ENCODE measurements at regions not wholly inside any gene's neighbourhood (a gene's known extent, or its start where the extent isn't known, plus 50 kb on each side); places are given as distances from the start of the nearest gene placed in this dataset.

DNA sequence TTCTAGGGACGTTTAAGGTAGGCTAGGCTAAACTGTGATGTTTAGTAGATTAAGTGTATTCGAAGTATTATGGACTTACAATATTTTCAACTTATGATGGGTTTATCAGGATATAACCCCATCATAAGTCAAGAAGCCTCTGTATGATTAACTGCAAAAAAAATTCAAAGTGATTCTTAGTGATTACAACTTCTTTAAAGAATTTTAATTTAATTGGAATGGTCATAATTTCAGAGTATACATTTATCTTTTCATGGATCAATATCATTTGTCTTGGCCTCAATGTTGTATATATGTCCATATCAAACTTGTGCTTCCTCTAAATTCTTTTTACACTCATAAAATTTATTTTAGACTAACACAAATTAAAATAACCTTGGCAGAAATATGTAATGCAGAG, 183.3 kb upstream of the LRP1B start:
- Histone ChIP-seq H3K9me3 (no peaks in the 10 kb centered on the region), H3K4me1 (no peaks in the 10 kb centered on the region), H3K36me3 (no peaks in the 10 kb centered on the region), H3K27me3 (no peaks in the 10 kb centered on the region), H3K4me3 (no peak overlapping the region), H3K27ac (no peak overlapping the region)
- TF ChIP-seq, protein P1, sequence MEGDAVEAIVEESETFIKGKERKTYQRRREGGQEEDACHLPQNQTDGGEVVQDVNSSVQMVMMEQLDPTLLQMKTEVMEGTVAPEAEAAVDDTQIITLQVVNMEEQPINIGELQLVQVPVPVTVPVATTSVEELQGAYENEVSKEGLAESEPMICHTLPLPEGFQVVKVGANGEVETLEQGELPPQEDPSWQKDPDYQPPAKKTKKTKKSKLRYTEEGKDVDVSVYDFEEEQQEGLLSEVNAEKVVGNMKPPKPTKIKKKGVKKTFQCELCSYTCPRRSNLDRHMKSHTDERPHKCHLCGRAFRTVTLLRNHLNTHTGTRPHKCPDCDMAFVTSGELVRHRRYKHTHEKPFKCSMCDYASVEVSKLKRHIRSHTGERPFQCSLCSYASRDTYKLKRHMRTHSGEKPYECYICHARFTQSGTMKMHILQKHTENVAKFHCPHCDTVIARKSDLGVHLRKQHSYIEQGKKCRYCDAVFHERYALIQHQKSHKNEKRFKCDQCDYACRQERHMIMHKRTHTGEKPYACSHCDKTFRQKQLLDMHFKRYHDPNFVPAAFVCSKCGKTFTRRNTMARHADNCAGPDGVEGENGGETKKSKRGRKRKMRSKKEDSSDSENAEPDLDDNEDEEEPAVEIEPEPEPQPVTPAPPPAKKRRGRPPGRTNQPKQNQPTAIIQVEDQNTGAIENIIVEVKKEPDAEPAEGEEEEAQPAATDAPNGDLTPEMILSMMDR (IDR thresholded peaks at IDR 0.05 in 4 of 5, conservative IDR thresholded peaks at IDR 0.05 in 1 of 5) = no peak
- TF ChIP-seq POLR2A (IDR thresholded peaks at IDR 0.05) = no peak
- DNase-seq = no peak
- in situ Hi-C loops (cut with MboI; ENCODE audit: low sequenced_read_pairs in 4 of 4) (no loop called here), intact Hi-C loops (cut with DNase I; ENCODE audit: low total_unique reads) (no loop called here)
- no peak for ATAC-seq

DNA sequence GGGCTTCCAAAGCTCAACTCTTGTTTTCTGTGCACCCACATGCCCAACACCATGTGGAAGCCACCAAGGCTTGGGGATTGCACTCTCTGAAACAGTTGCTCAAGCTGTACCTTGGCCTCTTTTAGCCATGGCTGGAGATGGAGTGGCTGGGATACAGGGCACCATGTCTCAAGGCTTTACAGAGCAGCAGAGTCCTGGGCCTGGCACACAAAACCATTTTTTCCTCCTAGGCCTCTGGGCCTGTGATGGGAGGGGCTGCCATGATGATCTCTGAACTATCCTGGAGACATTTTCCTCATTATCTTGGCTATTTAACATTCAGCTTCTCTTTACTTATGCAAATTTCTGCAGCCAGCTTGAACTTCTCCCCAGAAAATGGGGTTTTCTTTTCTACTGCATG, 179.7 kb upstream of the LRP1B start:
- Histone ChIP-seq H3K4me1 (no peaks in the 10 kb centered on the region), H3K27ac (no peak overlapping the region), H3K9me3 (no peaks in the 10 kb centered on the region), H3K36me3 (no peaks in the 10 kb centered on the region), H3K27me3 (no peaks in the 10 kb centered on the region), H3K4me3 (no peak overlapping the region)
- no peak for TF ChIP-seq POLR2A (IDR thresholded peaks at IDR 0.05)
- TF ChIP-seq, protein P1 (IDR thresholded peaks at IDR 0.05 in 4 of 5, conservative IDR thresholded peaks at IDR 0.05 in 1 of 5) = no peak
- ATAC-seq = no peak
- intact Hi-C loops (cut with DNase I; ENCODE audit: low total_unique reads) = no loop called here
- no peak for DNase-seq
- in situ Hi-C loops (cut with MboI; ENCODE audit: low sequenced_read_pairs in 4 of 4) = no loop called here

DNA sequence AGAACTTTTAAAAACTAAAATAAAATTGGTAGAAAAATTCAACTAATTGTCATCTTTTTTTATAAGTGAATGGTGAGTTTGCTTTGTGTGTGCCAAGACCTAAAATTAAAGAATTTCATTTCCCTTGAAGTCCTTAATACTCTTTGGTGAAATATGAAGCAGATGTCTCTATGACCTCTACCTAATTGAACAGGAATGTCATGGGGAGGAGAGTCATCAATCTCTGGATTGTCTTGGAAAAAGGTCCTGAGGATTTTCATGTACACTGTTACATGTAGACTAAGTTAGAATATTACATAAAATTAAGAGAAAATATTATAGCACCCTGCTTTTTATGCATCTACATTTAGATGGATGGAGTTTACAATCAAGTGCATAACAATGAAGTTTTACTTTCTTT, 177.9 kb upstream of the LRP1B start:
- no peaks in the 10 kb centered on the region for H3K36me3 ChIP-seq
- no peak for ATAC-seq
- no peaks in the 10 kb centered on the region for H3K27me3 ChIP-seq
- in situ Hi-C loops (cut with MboI; ENCODE audit: low sequenced_read_pairs in 4 of 4) (no loop called here), intact Hi-C loops (cut with DNase I; ENCODE audit: low total_unique reads) (no loop called here)
- no peak for DNase-seq
- no peak overlapping the region for H3K4me3 ChIP-seq
- H3K27ac ChIP-seq = no peak overlapping the region
- TF ChIP-seq, protein P1 (IDR thresholded peaks at IDR 0.05 in 4 of 5, conservative IDR thresholded peaks at IDR 0.05 in 1 of 5) = no peak
- no peak for TF ChIP-seq POLR2A (IDR thresholded peaks at IDR 0.05)
- H3K4me1 ChIP-seq = no peaks in the 10 kb centered on the region
- no peaks in the 10 kb centered on the region for H3K9me3 ChIP-seq

DNA sequence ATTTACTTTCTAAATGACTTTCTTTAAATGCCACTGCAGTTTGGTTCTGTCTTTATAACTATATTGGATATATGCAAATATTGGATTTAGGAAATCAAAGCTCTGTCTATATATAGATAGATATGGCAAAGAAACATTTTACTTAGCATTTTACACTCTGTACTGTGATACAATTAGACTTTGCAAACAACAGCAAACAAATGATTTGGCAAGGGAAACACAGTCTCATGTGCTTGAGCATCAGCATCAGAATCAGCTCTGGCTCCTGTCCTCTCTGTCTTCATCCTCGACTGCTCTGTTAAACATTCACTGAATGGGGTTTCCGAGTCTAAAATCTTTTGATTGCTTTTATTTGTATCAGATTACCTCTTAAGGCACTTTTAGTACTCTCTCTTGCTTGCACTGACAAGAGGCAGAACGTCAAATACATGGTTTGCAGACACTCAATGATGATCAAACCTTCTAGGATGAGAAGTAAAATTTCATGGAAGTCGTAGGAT, 176.8 kb upstream of the LRP1B start:
- Histone ChIP-seq H3K27ac (no peak overlapping the region), H3K4me1 (no peaks in the 10 kb centered on the region), H3K4me3 (no peak overlapping the region), H3K9me3 (no peaks in the 10 kb centered on the region), H3K36me3 (no peaks in the 10 kb centered on the region), H3K27me3 (no peaks in the 10 kb centered on the region)
- no peak for DNase-seq
- ATAC-seq = no peak
- intact Hi-C loops (cut with DNase I; ENCODE audit: low total_unique reads) (no loop called here), in situ Hi-C loops (cut with MboI; ENCODE audit: low sequenced_read_pairs in 4 of 4) (no loop called here)
- TF ChIP-seq POLR2A (IDR thresholded peaks at IDR 0.05) = no peak
- TF ChIP-seq, protein P1 (IDR thresholded peaks at IDR 0.05 in 4 of 5, conservative IDR thresholded peaks at IDR 0.05 in 1 of 5) = no peak

DNA sequence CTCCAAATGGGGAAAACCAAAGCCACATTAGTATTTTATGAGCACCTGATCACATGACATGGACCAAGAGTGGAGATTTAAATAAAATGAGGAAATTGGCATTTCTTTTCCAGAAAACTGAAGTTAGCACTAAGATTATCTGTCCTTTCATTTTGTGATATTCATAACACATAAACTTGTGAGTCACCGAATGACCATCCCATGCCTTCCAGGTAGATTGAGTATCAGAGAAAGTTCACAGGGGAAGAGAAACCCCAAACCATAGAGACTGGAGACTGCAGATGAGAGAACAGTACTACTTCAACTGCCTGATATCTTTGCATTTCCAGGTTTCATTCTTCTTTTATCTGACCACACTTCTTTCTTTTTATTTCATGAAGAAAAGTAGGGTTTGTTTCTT, 176.3 kb upstream of the LRP1B start:
- in situ Hi-C loops (cut with MboI; ENCODE audit: low sequenced_read_pairs in 4 of 4) (no loop called here), intact Hi-C loops (cut with DNase I; ENCODE audit: low total_unique reads) (no loop called here)
- no peaks in the 10 kb centered on the region for H3K9me3 ChIP-seq
- no peaks in the 10 kb centered on the region for H3K27me3 ChIP-seq
- H3K4me1 ChIP-seq = no peaks in the 10 kb centered on the region
- TF ChIP-seq, protein P1 (IDR thresholded peaks at IDR 0.05 in 4 of 5, conservative IDR thresholded peaks at IDR 0.05 in 1 of 5) = no peak
- no peak overlapping the region for H3K27ac ChIP-seq
- DNase-seq (no peak), ATAC-seq (no peak)
- no peak overlapping the region for H3K4me3 ChIP-seq
- H3K36me3 ChIP-seq = no peaks in the 10 kb centered on the region

Data from gastrocnemius medialis (tissue), 4 donors.